ENCODE measurements at regions not wholly inside any gene's neighbourhood (a gene's known extent, or its start where the extent isn't known, plus 50 kb on each side); places are given as distances from the start of the nearest gene placed in this dataset.

- Histone ChIP-seq H3K27ac (no peak overlapping the region), H3K27me3 (no peaks in the 10 kb centered on the region), H3K4me3 (no peak overlapping the region), H3K4me1 (no peaks in the 10 kb centered on the region), H3K36me3 (no peaks in the 10 kb centered on the region), H3K9me3 (peaks cover 0 to 3% of the 10 kb centered on the region in 2 donors)
- intact Hi-C loops (cut with DNase I) = no loop called here
- no peak for DNase-seq (ENCODE audit: low spot score in 2 of 2)
- TF ChIP-seq, protein P1, sequence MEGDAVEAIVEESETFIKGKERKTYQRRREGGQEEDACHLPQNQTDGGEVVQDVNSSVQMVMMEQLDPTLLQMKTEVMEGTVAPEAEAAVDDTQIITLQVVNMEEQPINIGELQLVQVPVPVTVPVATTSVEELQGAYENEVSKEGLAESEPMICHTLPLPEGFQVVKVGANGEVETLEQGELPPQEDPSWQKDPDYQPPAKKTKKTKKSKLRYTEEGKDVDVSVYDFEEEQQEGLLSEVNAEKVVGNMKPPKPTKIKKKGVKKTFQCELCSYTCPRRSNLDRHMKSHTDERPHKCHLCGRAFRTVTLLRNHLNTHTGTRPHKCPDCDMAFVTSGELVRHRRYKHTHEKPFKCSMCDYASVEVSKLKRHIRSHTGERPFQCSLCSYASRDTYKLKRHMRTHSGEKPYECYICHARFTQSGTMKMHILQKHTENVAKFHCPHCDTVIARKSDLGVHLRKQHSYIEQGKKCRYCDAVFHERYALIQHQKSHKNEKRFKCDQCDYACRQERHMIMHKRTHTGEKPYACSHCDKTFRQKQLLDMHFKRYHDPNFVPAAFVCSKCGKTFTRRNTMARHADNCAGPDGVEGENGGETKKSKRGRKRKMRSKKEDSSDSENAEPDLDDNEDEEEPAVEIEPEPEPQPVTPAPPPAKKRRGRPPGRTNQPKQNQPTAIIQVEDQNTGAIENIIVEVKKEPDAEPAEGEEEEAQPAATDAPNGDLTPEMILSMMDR (IDR thresholded peaks at IDR 0.05) = no peak
Measured at GRCh38 chr1:105684714-105685113, 1371.8 kb upstream of the PRMT6 start.

- Histone ChIP-seq H3K36me3 (no peaks in the 10 kb centered on the region), H3K27ac (no peak overlapping the region), H3K4me3 (no peak overlapping the region), H3K27me3 (no peaks in the 10 kb centered on the region), H3K4me1 (no peaks in the 10 kb centered on the region), H3K9me3 (peaks cover 0 to 3% of the 10 kb centered on the region in 2 donors)
- no peak for DNase-seq (ENCODE audit: low spot score in 2 of 2)
- intact Hi-C loops (cut with DNase I) = no loop called here
- TF ChIP-seq, protein P1 (IDR thresholded peaks at IDR 0.05) = no peak
Measured at GRCh38 chr1:105686026-105686425, 1370.4 kb upstream of the PRMT6 start.

DNA sequence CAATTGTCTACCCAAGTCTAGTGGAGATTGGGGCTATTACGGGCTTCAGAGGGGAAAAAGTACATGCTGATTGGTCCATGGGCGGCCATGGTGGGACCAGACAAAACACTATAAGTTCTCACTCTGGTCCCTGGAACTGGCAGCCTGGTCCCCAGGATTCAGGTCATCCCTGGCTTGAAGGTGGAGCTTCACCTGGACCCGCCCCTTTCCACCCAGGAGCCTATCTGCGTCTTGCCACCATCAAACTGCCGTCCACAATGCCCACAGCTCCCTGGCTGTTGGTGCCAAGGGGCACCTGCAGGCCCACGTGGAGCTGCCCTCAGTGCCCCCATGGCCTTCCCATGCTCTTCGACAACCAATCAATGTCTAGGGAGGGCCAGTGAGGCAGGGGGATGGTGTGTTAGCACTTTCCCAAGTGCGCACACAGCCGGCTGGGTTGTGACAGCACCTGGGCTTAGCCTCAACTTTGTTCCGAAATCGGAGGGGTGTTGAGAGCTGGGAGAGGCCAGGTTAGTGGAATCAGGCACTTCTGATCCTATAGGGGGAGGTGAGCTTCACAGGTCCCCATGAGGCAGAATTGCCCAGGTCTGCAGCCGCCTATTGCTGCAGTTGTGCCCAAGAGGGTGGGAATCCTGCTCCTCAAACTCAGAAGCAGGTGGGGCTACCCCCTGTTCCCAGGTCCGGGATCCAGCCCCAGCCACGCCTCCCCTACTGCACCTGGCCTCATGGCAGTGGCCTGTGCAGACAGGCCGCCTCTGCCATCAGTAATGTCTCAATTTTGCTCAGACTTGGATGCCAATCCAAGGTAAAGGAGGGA lies 1369.4 kb upstream of the PRMT6 start:
- H3K36me3 ChIP-seq = no peaks in the 10 kb centered on the region
- TF ChIP-seq, protein P1 (IDR thresholded peaks at IDR 0.05) = no peak
- peaks cover 0 to 3% of the 10 kb centered on the region in 2 donors for H3K9me3 ChIP-seq
- H3K4me3 ChIP-seq = no peak overlapping the region
- no peak overlapping the region for H3K27ac ChIP-seq
- H3K4me1 ChIP-seq = no peaks in the 10 kb centered on the region
- intact Hi-C loops (cut with DNase I) = no loop called here
- DNase-seq (ENCODE audit: low spot score in 2 of 2) = no peak
- H3K27me3 ChIP-seq = no peaks in the 10 kb centered on the region

GRCh38 chr1:105700723-105701122 lies 1355.8 kb upstream of the PRMT6 start:
- H3K4me3 ChIP-seq = no peak overlapping the region
- no peaks in the 10 kb centered on the region for H3K27me3 ChIP-seq
- TF ChIP-seq, protein P1 (IDR thresholded peaks at IDR 0.05) = no peak
- intact Hi-C loops (cut with DNase I) = no loop called here
- no peaks in the 10 kb centered on the region for H3K9me3 ChIP-seq
- DNase-seq (ENCODE audit: low spot score in 2 of 2) = no peak
- no peak overlapping the region for H3K27ac ChIP-seq
- H3K4me1 ChIP-seq = no peaks in the 10 kb centered on the region
- no peaks in the 10 kb centered on the region for H3K36me3 ChIP-seq

GRCh38 chr1:105724286-105724685 lies 1332.2 kb upstream of the PRMT6 start:
- Histone ChIP-seq H3K27me3 (no peaks in the 10 kb centered on the region), H3K4me3 (no peak overlapping the region), H3K9me3 (no peaks in the 10 kb centered on the region), H3K36me3 (no peaks in the 10 kb centered on the region), H3K4me1 (no peaks in the 10 kb centered on the region), H3K27ac (no peak overlapping the region)
- no peak for DNase-seq (ENCODE audit: low spot score in 2 of 2)
- TF ChIP-seq, protein P1 (IDR thresholded peaks at IDR 0.05) = no peak
- intact Hi-C loops (cut with DNase I) = no loop called here
